ENCODE measurements at regions not wholly inside any gene's neighbourhood (a gene's known extent, or its start where the extent isn't known, plus 50 kb on each side); places are given as distances from the start of the nearest gene placed in this dataset.

DNA sequence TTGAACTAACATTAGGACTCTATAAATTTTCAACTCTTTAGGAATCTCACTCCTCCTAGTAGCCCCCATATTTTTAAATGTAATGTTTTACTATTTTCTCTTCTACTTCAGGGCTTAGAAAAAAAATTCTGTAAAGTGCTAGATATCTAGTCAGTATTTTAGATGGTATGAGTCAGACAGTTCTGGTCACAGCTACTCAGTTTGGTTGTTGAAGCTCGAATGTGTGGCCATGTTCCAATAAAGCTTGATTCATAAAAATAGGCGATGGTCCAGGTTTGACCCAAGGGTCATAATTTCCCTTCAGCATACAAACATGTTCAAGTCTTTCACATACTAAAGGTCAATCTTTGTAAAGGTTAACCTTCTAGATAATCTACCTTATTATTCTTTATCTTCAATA, 566.0 kb upstream of the CDH18 start:
- Mint-ChIP-seq H3K27ac (no peak overlapping the region), H3K36me3 (ENCODE audit: low read depth) (no peaks in the 10 kb centered on the region), H3K4me1 (no peaks in the 10 kb centered on the region), H3K9me3 (ENCODE audit: low read depth) (peaks cover 11% of the 10 kb centered on the region), H3K4me3 (no peak overlapping the region), H3K27me3 (no peaks in the 10 kb centered on the region)
- DNase-seq, result no peak
- ChIA-PET CTCF (no interaction called here), POLR2A (no interaction called here)
- no peak for ATAC-seq
- intact Hi-C loops (cut with DNase I, micrococcal nuclease), result no loop called here

GRCh38 chr5:20537911-20538703, 550.1 kb upstream of the CDH18 start:
- intact Hi-C loops (cut with DNase I, micrococcal nuclease), result no loop called here
- H3K36me3 Mint-ChIP-seq (ENCODE audit: low read depth), result no peaks in the 10 kb centered on the region

GRCh38 chr5:20536813-20537212, 548.8 kb upstream of the CDH18 start:
- no peaks in the 10 kb centered on the region for H3K27me3 Mint-ChIP-seq

More at GRCh38 chr5:20537911-20538703, 550.1 kb upstream of the CDH18 start:
- no peaks in the 10 kb centered on the region for H3K27me3 Mint-ChIP-seq
- no peak overlapping the region for H3K4me3 Mint-ChIP-seq
- no peaks in the 10 kb centered on the region for H3K4me1 Mint-ChIP-seq
- DNase-seq (no peak), ATAC-seq (no peak)
- CTCF ChIA-PET, result no interaction called here
- POLR2A ChIA-PET, result interaction anchor here (0.6 kb wide), 1 partner anchor 40 kb away, joined by 3 read pairs; no protein-coding TSS in a partner anchor
- H3K9me3 Mint-ChIP-seq (ENCODE audit: low read depth), result no peaks in the 10 kb centered on the region
- no peak overlapping the region for H3K27ac Mint-ChIP-seq

GRCh38 chr5:20536341-20536740, 548.3 kb upstream of the CDH18 start:
- H3K27me3 Mint-ChIP-seq, result no peaks in the 10 kb centered on the region
- CTCF ChIA-PET, result no interaction called here

More at GRCh38 chr5:20536813-20537212, 548.8 kb upstream of the CDH18 start:
- no peaks in the 10 kb centered on the region for H3K36me3 Mint-ChIP-seq (ENCODE audit: low read depth)
- ChIA-PET POLR2A (no interaction called here), CTCF (no interaction called here)
- ATAC-seq (no peak), DNase-seq (no peak)
- H3K4me1 Mint-ChIP-seq, result no peaks in the 10 kb centered on the region
- H3K4me3 Mint-ChIP-seq, result no peak overlapping the region
- no peak overlapping the region for H3K27ac Mint-ChIP-seq
- peaks cover 3% of the 10 kb centered on the region for H3K9me3 Mint-ChIP-seq (ENCODE audit: low read depth)
- intact Hi-C loops (cut with DNase I, micrococcal nuclease), result no loop called here

GRCh38 chr5:20528471-20528870, 540.5 kb upstream of the CDH18 start:
- CTCF ChIA-PET, result no interaction called here
- H3K27me3 Mint-ChIP-seq, result no peaks in the 10 kb centered on the region
- H3K4me1 Mint-ChIP-seq, result no peaks in the 10 kb centered on the region
- POLR2A ChIA-PET, result no interaction called here
- intact Hi-C loops (cut with DNase I, micrococcal nuclease), result no loop called here
- H3K27ac Mint-ChIP-seq, result no peak overlapping the region
- H3K36me3 Mint-ChIP-seq (ENCODE audit: low read depth), result no peaks in the 10 kb centered on the region
- ATAC-seq, result no peak
- no peak for DNase-seq
- H3K4me3 Mint-ChIP-seq, result no peak overlapping the region
- H3K9me3 Mint-ChIP-seq (ENCODE audit: low read depth), result peaks cover 18% of the 10 kb centered on the region

More at GRCh38 chr5:20536341-20536740, 548.3 kb upstream of the CDH18 start:
- DNase-seq (no peak), ATAC-seq (no peak)
- Mint-ChIP-seq H3K4me1 (no peaks in the 10 kb centered on the region), H3K4me3 (no peak overlapping the region), H3K9me3 (ENCODE audit: low read depth) (peaks cover 5% of the 10 kb centered on the region), H3K27ac (no peak overlapping the region), H3K36me3 (ENCODE audit: low read depth) (no peaks in the 10 kb centered on the region)
- POLR2A ChIA-PET, result no interaction called here
- intact Hi-C loops (cut with DNase I, micrococcal nuclease), result no loop called here

DNA sequence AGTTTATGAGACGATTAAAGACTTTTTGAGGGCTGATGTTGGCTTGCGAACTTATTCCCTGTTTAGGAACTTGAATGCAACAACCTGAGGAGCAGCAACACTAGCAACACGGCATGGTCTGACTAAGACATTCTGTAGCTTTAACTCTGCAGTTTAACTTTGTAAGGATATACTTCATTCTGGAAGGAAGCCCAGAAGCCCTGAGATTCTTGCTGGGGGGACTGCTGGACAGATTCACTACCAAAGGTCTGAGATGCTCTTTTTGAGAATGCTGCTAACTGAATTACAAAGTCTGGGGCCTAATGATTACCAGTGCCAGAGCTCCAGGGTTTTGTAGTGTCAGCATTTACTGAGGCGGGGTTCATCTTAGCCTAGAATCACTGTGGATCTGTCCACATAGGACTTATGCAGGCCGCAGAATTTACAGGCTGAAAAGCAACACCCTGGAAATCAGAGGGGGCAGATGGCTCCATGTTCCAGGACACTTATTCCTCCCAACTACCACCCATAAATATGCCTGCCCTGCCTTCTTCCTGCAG, 537.1 kb upstream of the CDH18 start:
- DNase-seq, result no peak
- Mint-ChIP-seq H3K27me3 (no peaks in the 10 kb centered on the region), H3K27ac (no peak overlapping the region), H3K4me3 (no peak overlapping the region), H3K36me3 (ENCODE audit: low read depth) (no peaks in the 10 kb centered on the region), H3K4me1 (no peaks in the 10 kb centered on the region), H3K9me3 (ENCODE audit: low read depth) (peaks cover 18% of the 10 kb centered on the region)
- ChIA-PET CTCF (no interaction called here), POLR2A (no interaction called here)
- ATAC-seq, result no peak
- intact Hi-C loops (cut with DNase I, micrococcal nuclease), result no loop called here

- ATAC-seq (no peak), DNase-seq (no peak)
- H3K9me3 Mint-ChIP-seq (ENCODE audit: low read depth), result peaks cover 14% of the 10 kb centered on the region
- H3K4me1 Mint-ChIP-seq, result no peaks in the 10 kb centered on the region
- no peak overlapping the region for H3K27ac Mint-ChIP-seq
- H3K4me3 Mint-ChIP-seq, result no peak overlapping the region
- ChIA-PET CTCF (no interaction called here), POLR2A (no interaction called here)
- H3K27me3 Mint-ChIP-seq, result no peaks in the 10 kb centered on the region
- intact Hi-C loops (cut with DNase I, micrococcal nuclease), result no loop called here
- H3K36me3 Mint-ChIP-seq (ENCODE audit: low read depth), result no peaks in the 10 kb centered on the region
Measured at GRCh38 chr5:20522905-20523482, 535.0 kb upstream of the CDH18 start.

GRCh38 chr5:20515606-20516005, 527.6 kb upstream of the CDH18 start:
- ChIA-PET CTCF (interaction anchor here (0.6 kb wide), 1 partner anchor 765 kb away, joined by 3 read pairs; no protein-coding TSS in a partner anchor), POLR2A (no interaction called here)
- intact Hi-C loops (cut with DNase I, micrococcal nuclease), result no loop called here
- Mint-ChIP-seq H3K9me3 (ENCODE audit: low read depth) (peaks cover 9% of the 10 kb centered on the region), H3K27ac (no peak overlapping the region), H3K27me3 (no peaks in the 10 kb centered on the region), H3K4me1 (no peaks in the 10 kb centered on the region), H3K36me3 (ENCODE audit: low read depth) (no peaks in the 10 kb centered on the region), H3K4me3 (no peak overlapping the region)
- DNase-seq (no peak), ATAC-seq (no peak)

DNA sequence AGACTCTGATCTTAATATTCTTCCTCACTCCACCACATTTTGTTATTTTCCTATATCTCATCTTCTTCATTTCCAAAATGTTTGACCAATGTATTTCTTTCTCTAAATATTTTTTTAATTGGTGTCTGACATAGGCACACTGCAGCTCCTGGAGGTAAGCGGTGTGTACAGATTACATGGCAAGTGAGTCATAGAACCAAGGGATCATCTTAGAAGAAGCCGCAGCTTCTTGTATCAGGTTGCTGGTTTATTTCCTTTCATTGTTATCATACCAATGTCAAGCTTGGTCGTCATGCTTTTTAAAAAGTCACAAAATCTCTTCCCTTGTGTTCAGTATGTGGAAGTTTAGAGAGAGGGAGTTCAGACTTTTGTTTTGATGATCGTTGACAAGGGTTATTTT, 526.1 kb upstream of the CDH18 start:
- ChIA-PET POLR2A (no interaction called here), CTCF (interaction anchor here (0.5 kb wide), 1 partner anchor 398 kb away, joined by 3 read pairs; no protein-coding TSS in a partner anchor)
- H3K9me3 Mint-ChIP-seq (ENCODE audit: low read depth), result peaks cover 9% of the 10 kb centered on the region
- ATAC-seq (no peak), DNase-seq (no peak)
- intact Hi-C loops (cut with DNase I, micrococcal nuclease), result no loop called here
- no peak overlapping the region for H3K27ac Mint-ChIP-seq
- no peaks in the 10 kb centered on the region for H3K4me1 Mint-ChIP-seq
- H3K36me3 Mint-ChIP-seq (ENCODE audit: low read depth), result no peaks in the 10 kb centered on the region
- H3K4me3 Mint-ChIP-seq, result no peak overlapping the region
- no peaks in the 10 kb centered on the region for H3K27me3 Mint-ChIP-seq

- POLR2A ChIA-PET, result no interaction called here
- peaks cover 5% of the 10 kb centered on the region for H3K9me3 Mint-ChIP-seq (ENCODE audit: low read depth)
- H3K4me1 Mint-ChIP-seq, result no peaks in the 10 kb centered on the region
Measured at GRCh38 chr5:20500546-20500945, 512.5 kb upstream of the CDH18 start.

DNA sequence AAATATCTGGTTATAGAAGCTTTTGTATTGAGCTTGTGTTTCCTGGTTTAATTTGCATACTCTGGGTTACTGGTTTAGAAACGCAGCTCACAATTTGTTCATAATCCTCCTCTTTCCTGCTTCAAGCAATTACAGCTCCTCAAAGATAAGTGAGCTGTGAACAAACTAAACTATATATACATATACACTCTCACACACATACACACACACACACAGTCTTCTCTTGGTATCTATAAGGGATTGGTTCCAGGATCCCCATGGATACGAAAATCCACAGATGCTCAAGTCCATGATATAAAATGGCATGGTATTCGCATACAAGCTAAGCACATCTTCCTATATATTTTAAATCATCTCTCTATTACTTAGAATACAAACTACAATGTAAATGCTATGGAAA, 510.9 kb upstream of the CDH18 start:
- POLR2A ChIA-PET, result no interaction called here
- H3K27me3 Mint-ChIP-seq, result no peaks in the 10 kb centered on the region
- H3K36me3 Mint-ChIP-seq (ENCODE audit: low read depth), result no peaks in the 10 kb centered on the region
- no peak overlapping the region for H3K27ac Mint-ChIP-seq
- H3K4me1 Mint-ChIP-seq, result no peaks in the 10 kb centered on the region
- no peak for DNase-seq
- peaks cover 5% of the 10 kb centered on the region for H3K9me3 Mint-ChIP-seq (ENCODE audit: low read depth)
- CTCF ChIA-PET, result no interaction called here
- intact Hi-C loops (cut with DNase I, micrococcal nuclease), result no loop called here
- no peak for ATAC-seq
- no peak overlapping the region for H3K4me3 Mint-ChIP-seq

More at GRCh38 chr5:20500546-20500945, 512.5 kb upstream of the CDH18 start:
- H3K4me3 Mint-ChIP-seq, result no peak overlapping the region
- H3K36me3 Mint-ChIP-seq (ENCODE audit: low read depth), result no peaks in the 10 kb centered on the region
- intact Hi-C loops (cut with DNase I, micrococcal nuclease), result no loop called here
- no peak for DNase-seq
- H3K27ac Mint-ChIP-seq, result no peak overlapping the region
- ATAC-seq, result no peak
- H3K27me3 Mint-ChIP-seq, result no peaks in the 10 kb centered on the region
- CTCF ChIA-PET, result no interaction called here

GRCh38 chr5:20498102-20498501, 510.1 kb upstream of the CDH18 start:
- intact Hi-C loops (cut with DNase I, micrococcal nuclease), result no loop called here
- H3K4me3 Mint-ChIP-seq, result no peak overlapping the region
- ChIA-PET POLR2A (no interaction called here), CTCF (no interaction called here)
- ATAC-seq (no peak), DNase-seq (no peak)
- no peak overlapping the region for H3K27ac Mint-ChIP-seq
- no peaks in the 10 kb centered on the region for H3K27me3 Mint-ChIP-seq
- H3K9me3 Mint-ChIP-seq (ENCODE audit: low read depth), result peaks cover 7% of the 10 kb centered on the region
- H3K36me3 Mint-ChIP-seq (ENCODE audit: low read depth), result no peaks in the 10 kb centered on the region
- no peaks in the 10 kb centered on the region for H3K4me1 Mint-ChIP-seq

Data from activated CD4-positive, alpha-beta T cell treated with anti-CD3 and anti-CD28 coated beads for 36 hours (primary cell).